Lower leg skin (tissue), 4 donors: ENCODE measurements at regions not wholly inside any gene's neighbourhood (a gene's known extent, or its start where the extent isn't known, plus 50 kb on each side); places are given as distances from the start of the nearest gene placed in this dataset.

ENCODE experiments used
- DNase-seq, 2 donors: peaks; one replicate each; pipeline ENCODE4 v3.0.0-alpha.2; 2019; ENCODE audit warnings: low spot score in 2 of 2
- H3K4me3 ChIP-seq: fragments of 200-600 bp; sonication (generic); 2 replicates; pipeline ENCODE4 v1.5.1; 2017; ENCODE audit warnings: mild to moderate bottlenecking, low read depth; ENCODE audit not compliant: poor library complexity, severe bottlenecking
- CTCF ChIP-seq, 3 donors: fragments of 450-650 bp; IDR thresholded peaks; one replicate each; pipeline ENCODE4 v1.5.1; 2016; ENCODE audit warnings: antibody characterized with exemption in 3 of 3, mild to moderate bottlenecking in 3 of 3, moderate library complexity in 2 of 3
- POLR2A ChIP-seq, 2 donors: fragments of 450-650 bp; IDR thresholded peaks; one replicate each; pipeline ENCODE4 v1.6.1; 2016 to 2017; ENCODE audit warnings: antibody characterized with exemption in 2 of 2, mild to moderate bottlenecking in 1 of 2, moderate library complexity in 1 of 2
- WGBS, 2 donors: methylation state at CpG; one replicate each; pipeline ENCODE4 v1.1.5; 2018; 5-methylcytosine and 5-hydroxymethylcytosine counted together
- intact Hi-C: fragments of 100-400 bp; cut with DNase I; formaldehyde crosslinking; loops from one replicate; pipeline ENCODE4 v1.15.0; 2023; ENCODE audit warnings: low total_unique reads

DNA sequence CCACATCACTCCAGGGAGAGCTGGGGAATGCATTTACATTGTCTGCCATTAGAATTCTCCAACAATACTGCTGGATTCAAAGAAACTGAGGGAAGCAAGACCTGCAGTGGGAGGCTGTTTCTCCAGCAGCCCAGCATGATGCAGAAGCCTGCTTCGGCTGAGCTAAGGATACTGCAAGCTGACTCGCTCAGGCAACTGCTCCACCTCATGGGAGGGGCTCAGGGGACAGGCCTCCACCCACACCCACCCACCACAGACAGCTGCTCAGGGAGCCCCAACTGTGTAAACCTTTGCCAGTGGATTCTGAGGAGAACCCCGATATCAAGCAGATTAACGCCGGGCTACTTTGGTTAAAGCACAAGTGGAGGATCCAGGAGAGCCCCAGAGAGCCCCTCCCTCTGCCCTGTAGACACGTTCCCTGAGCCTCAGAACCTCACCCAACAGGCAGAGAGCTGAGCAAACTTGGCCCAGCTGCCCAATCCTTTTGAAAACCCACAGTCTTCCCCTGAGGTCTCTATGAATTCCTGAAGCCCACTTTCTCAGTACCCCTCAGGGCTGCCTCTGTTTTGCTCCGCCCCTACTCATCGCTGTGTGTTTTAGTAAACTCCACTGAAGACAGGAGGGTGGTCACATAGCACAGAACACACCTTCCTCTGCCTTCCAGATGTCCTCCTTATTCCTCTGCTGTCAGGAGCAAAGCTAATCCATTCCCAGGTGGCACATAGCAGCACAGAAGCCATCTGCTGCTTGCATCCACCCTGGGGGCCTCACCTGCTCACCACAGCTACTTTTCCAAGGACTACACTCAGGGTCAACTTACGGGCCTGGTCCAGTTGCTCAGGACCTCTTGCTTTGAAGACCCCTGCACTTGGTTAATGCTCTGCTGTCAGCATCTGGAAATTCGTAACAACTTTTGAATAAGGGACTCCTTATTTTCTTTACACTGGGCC lies 269.0 kb downstream of the ABHD5 start:
- DNase-seq: no peak
- 56 to 72% methylated on average over 10 of the region's 10 CpGs for WGBS, 2 donors
- intact Hi-C loops: no loop called here
- no peak overlapping the region for H3K4me3 ChIP-seq
- no peak for TF ChIP-seq POLR2A (IDR thresholded peaks at IDR 0.05)
- TF ChIP-seq CTCF (IDR thresholded peaks at IDR 0.05): no peak

GRCh38 chr3:43960448-43960840 lies 269.7 kb downstream of the ABHD5 start:
- intact Hi-C loops: no loop called here
- 52 to 62% methylated on average over 3 of the region's 3 CpGs for WGBS, 2 donors
- no peak for DNase-seq
- H3K4me3 ChIP-seq: no peak overlapping the region
- TF ChIP-seq POLR2A (IDR thresholded peaks at IDR 0.05): no peak
- TF ChIP-seq CTCF (IDR thresholded peaks at IDR 0.05): no peak

DNA sequence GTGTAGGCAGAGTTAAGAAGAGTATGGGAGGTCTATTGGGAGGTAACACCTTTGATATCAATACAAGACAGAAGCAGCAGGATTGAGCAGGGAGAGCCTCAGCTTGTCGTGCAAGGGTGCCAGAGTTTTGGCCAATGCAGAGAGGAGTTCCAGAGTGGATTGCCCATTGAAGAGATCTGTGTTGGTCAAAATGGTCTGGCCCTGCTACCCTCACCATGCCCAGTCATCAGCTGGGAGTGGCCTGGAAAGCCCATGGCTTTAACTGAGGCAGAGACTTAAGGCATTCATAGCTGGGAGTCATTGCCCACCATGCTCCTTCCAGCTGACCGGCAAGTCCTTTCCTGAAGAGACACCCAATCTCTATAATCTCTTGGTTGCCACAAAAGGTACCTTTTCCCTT lies 271.3 kb downstream of the ABHD5 start:
- 74 to 92% methylated on average over 2 of the region's 2 CpGs for WGBS, 2 donors
- H3K4me3 ChIP-seq: no peak overlapping the region
- DNase-seq: no peak
- intact Hi-C loops: no loop called here
- TF ChIP-seq POLR2A (IDR thresholded peaks at IDR 0.05) (no peak), CTCF (IDR thresholded peaks at IDR 0.05) (no peak)

DNA sequence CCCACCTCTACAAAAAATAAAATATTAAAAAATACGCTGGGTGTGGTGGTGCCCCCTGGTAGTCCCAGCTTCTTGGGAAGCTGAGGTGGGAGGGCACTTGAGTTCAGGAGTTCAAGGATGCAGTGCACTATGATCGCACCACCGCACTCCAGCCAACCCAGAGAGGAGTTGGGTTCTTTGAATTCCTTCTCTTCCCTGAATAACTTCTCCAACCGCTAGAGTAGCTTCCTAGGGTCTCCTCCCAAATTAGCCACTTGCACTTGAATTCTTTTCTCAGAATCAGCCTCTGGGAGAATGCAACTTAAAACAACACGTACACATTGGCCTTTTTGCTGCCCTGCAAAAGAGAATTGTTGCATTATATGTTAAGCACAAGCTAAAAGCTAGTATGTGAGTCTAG lies 272.5 kb downstream of the ABHD5 start:
- 79 to 84% methylated on average over 5 of the region's 5 CpGs for WGBS, 2 donors
- no peak overlapping the region for H3K4me3 ChIP-seq
- DNase-seq: no peak
- no peak for TF ChIP-seq POLR2A (IDR thresholded peaks at IDR 0.05)
- TF ChIP-seq CTCF (IDR thresholded peaks at IDR 0.05): no peak
- intact Hi-C loops: no loop called here

GRCh38 chr3:43964640-43965039 lies 273.9 kb downstream of the ABHD5 start:
- no peak for TF ChIP-seq CTCF (IDR thresholded peaks at IDR 0.05)
- no peak for TF ChIP-seq POLR2A (IDR thresholded peaks at IDR 0.05)
- no peak overlapping the region for H3K4me3 ChIP-seq
- DNase-seq: no peak
- WGBS, 2 donors: 59 to 73% methylated on average over 1 of the region's 1 CpG
- intact Hi-C loops: no loop called here
